HFF-Myc (cell line): ENCODE measurements at regions not wholly inside any gene's neighbourhood (a gene's known extent, or its start where the extent isn't known, plus 50 kb on each side); places are given as distances from the start of the nearest gene placed in this dataset.

Experiments used
- DNase-seq: peaks from one replicate; pipeline ENCODE4 v3.0.0-alpha.2; 2011; ENCODE audit warnings: low read depth; ENCODE audit errors: extremely low read depth
- H3K4me3 ChIP-seq: replicated peaks from 2 replicates; pipeline ENCODE4 v1.5.1; 2011; ENCODE audit warnings: low read depth, mild to moderate bottlenecking, control low read depth, low read length
- TF ChIP-seq, protein P1 (sequence below): IDR thresholded peaks from 2 replicates; pipeline ENCODE4 v1.5.1; 2012; ENCODE audit warnings: mild to moderate bottlenecking, low read depth, low read length, control low read depth; ENCODE audit errors: missing control alignments

DNA sequence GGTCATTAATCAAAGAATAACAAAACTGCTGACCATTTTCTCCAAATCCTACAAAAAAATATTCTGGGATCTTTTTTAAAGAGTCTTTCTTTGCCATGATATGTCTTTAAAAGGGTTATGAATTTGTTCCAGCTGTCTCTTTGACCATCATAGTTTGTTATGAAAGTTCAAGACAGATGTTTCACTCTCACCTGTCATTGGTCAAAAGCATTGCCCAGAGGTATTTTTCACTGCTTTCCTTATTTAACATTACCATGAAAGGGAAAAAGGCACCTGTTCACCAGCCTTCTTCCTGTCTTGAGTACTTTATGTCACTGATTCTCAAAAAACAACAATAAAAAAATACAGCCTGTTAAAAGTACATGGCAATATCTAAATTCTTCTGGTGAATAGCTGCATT, 643.8 kb downstream of the FAT4 start:
- no peak for DNase-seq
- H3K4me3 ChIP-seq: no peak overlapping the region
- TF ChIP-seq, protein P1, sequence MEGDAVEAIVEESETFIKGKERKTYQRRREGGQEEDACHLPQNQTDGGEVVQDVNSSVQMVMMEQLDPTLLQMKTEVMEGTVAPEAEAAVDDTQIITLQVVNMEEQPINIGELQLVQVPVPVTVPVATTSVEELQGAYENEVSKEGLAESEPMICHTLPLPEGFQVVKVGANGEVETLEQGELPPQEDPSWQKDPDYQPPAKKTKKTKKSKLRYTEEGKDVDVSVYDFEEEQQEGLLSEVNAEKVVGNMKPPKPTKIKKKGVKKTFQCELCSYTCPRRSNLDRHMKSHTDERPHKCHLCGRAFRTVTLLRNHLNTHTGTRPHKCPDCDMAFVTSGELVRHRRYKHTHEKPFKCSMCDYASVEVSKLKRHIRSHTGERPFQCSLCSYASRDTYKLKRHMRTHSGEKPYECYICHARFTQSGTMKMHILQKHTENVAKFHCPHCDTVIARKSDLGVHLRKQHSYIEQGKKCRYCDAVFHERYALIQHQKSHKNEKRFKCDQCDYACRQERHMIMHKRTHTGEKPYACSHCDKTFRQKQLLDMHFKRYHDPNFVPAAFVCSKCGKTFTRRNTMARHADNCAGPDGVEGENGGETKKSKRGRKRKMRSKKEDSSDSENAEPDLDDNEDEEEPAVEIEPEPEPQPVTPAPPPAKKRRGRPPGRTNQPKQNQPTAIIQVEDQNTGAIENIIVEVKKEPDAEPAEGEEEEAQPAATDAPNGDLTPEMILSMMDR: no peak

DNA sequence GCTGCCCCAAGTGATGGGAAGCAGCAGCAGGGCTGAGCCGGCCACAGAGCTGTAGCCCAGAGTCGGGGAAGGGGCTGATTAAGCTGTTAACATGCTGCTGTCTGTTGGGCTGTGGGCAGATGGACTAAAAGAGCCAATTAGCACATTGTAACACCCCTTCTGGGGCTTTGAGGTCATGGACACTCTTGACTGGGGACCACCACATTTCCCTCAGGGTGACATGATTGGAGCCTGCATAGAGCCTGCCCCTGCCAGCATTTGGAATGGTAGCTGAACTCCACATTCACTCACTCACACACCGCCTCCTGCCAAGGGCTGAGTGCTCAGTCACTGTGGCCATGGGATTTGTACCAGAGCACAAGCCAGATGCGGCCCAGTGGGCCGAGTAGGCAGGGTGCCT, 646.9 kb downstream of the FAT4 start:
- TF ChIP-seq, protein P1: no peak
- no peak overlapping the region for H3K4me3 ChIP-seq
- no peak for DNase-seq

DNA sequence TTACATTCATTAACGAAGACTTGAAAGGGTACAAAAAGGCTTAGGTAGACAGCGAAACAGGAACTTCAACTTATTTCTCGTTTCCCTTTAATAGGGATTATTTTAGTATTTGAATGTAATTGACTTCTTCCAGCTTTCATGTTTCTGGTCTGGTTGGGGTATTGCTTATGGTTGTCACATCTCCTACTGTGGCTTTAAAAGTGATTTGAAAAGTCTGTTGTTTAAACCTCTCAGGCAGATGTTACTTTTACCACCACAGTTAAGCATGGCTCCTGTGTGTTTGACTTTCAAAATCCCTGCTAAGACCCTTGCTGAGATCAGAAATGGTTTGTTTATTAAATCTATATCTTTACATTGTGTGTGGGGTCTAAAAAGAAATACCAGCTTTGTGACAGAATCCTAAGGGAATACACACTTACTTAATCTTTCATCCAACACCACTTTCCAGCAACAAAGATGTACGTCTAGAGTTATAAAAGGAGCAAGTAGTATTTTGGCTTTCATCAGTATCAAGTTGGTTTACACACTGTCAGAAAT, 661.2 kb downstream of the FAT4 start:
- no peak overlapping the region for H3K4me3 ChIP-seq
- TF ChIP-seq, protein P1: no peak
- no peak for DNase-seq

DNA sequence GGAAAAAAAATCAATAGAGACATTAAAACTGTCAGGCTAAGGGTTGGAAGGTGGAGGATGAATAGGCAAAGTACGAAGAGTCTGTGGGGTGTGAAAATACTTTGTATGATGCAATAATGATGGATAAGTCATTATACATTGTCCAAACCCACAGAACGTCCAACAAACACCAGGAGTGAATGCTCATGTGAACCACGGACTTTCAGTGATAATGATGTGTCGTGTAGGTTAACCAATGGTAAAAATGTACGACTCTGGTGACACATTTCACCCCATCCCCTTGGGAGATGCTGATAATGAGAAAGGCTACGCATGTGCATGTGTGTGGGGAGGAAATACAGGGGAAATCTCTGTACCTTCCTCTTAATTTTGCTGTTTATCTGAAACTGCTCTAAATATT, 665.2 kb downstream of the FAT4 start:
- no peak for DNase-seq
- H3K4me3 ChIP-seq: no peak overlapping the region
- TF ChIP-seq, protein P1: no peak

DNA sequence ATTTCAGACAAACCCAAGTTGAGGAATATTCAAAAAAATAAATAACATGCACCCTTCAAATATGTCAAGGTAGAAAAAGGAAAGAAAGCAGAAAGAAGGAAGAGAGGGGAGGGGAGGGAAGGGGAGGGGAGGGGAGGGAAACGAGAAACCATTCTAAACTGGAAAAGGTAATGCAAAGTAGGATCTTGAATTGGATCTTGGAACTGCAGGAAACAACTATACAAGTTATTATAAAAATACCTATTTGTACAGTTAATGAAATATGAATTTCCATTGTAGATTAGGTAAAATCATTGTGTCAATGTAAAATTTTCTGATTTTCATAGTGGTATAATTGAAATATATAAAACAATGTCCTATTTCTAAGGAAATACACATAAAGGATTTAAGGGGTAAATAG, 668.4 kb downstream of the FAT4 start:
- TF ChIP-seq, protein P1: no peak
- no peak for DNase-seq
- no peak overlapping the region for H3K4me3 ChIP-seq

DNA sequence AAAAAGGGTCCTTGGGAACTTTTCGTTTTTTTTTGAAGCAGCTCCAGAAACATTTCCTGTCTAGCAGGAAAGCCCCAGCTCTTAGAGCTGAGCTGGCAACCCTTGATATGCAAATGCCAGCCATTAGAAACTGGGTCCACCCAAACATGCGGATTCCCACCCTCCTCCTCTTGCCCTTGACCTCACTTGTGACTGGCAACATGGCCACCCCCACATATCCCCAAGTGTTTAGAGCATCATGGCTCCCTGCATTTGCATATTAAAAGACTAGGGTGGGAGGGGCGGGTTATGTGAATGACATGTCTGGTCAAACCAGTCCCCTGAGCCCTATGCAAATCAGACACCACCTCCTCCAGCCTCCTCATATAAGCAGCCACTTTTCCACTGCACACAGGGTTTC, 671.1 kb downstream of the FAT4 start:
- no peak for DNase-seq
- no peak overlapping the region for H3K4me3 ChIP-seq
- TF ChIP-seq, protein P1: no peak

DNA sequence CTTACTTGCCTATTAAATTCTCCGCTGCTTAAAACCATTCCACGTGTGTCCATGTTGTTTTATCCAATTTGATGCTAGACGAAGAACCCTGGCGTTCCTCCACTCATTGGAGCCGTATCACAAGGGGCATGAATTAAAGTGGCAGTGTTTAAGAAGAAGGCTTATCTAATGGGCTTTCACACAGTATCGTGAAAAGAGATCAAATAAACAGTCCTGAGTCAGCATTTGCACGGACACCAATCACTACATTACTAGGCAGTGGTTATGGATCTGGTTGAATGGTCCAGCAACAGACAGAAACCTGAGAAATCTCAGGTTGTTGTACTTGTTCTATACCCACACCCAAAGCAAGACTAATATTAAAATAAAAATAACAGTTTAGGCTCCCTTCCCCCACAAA, 671.6 kb downstream of the FAT4 start:
- no peak for DNase-seq
- TF ChIP-seq, protein P1: no peak
- no peak overlapping the region for H3K4me3 ChIP-seq
